ENCODE measurements at regions not wholly inside any gene's neighbourhood (a gene's known extent, or its start where the extent isn't known, plus 50 kb on each side); places are given as distances from the start of the nearest gene placed in this dataset.
"Not testable (repeated sequence)": the region's sequence is repeated elsewhere in the genome, so short reads cannot be mapped to it uniquely, and the experiment has no call there.

- DNase-seq (ENCODE audit: low spot score), result peak; percentile 4
Measured at GRCh38 chrX:93868289-93868965, 194.4 kb downstream of the FAM133A start.

- peak; percentile 10 for DNase-seq (ENCODE audit: low spot score)
Measured at GRCh38 chrX:93874554-93874953, 200.5 kb downstream of the FAM133A start.

- no peak for DNase-seq (ENCODE audit: low spot score)
Measured at GRCh38 chrX:93875621-93876282, 201.7 kb downstream of the FAM133A start.

GRCh38 chrX:93921041-93921440, 247.0 kb downstream of the FAM133A start:
- not testable (repeated sequence) for DNase-seq (ENCODE audit: low spot score)

GRCh38 chrX:93932471-93933220, 258.6 kb downstream of the FAM133A start:
- peak; percentile 10 for DNase-seq (ENCODE audit: low spot score)

GRCh38 chrX:93977641-93978040, 303.6 kb downstream of the FAM133A start:
- DNase-seq (ENCODE audit: low spot score), result no peak

GRCh38 chrX:93985344-93986307, 311.6 kb downstream of the FAM133A start:
- peak; percentile 21 for DNase-seq (ENCODE audit: low spot score)

All from H4 (cell line).